Upper lobe of left lung (tissue), 4 donors: ENCODE measurements at regions not wholly inside any gene's neighbourhood (a gene's known extent, or its start where the extent isn't known, plus 50 kb on each side); places are given as distances from the start of the nearest gene placed in this dataset.

Experiments
- EP300 ChIP-seq, 4 donors: sonication (generic); formaldehyde crosslinking; IDR thresholded peaks; one replicate each; pipeline ENCODE4 v1.5.1; 2017; ENCODE audit warnings: antibody characterized with exemption in 4 of 4, control low read depth in 2 of 4
- POLR2A ChIP-seq, 4 donors: fragments of 450-650 bp; IDR thresholded peaks; one replicate each; pipeline ENCODE4 v1.5.1; 2016 to 2017; ENCODE audit warnings: antibody characterized with exemption in 4 of 4, mild to moderate bottlenecking in 2 of 4
- POLR2AphosphoS5 ChIP-seq, 2 donors: sonication (generic); formaldehyde crosslinking; IDR thresholded peaks; one replicate each; pipeline ENCODE4 v1.5.1; 2017; ENCODE audit warnings: antibody characterized with exemption in 2 of 2
- TF ChIP-seq, protein P1 (sequence below), 6 experiments: fragments of 450-650 bp in 4 of 6; fragments of 200-600 bp in 2 of 6; sonication (generic) in 2 of 6; IDR thresholded peaks; one replicate each; pipeline ENCODE4 v1.5.1; 2016 to 2019; ENCODE audit warnings: antibody characterized with exemption in 6 of 6

DNA sequence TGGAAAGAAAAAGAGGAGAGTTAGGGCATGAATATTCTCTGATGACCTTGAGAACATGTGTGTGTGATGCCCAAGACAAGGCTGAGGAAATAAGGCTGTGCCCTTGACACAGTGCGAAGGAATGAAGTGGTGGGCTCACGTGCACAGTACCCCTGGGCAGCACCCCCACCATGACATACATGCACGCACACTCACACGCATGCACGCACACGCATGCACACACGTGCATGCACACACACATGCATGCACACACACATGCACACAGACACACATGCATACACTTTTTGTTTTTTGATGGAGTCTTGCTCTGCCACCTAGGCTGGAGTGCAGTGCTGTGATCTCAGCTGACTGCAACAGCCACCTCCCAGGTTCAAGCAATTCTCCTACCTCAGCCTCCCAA lies 118.1 kb downstream of the GATA3 start:
- TF ChIP-seq, protein P1, sequence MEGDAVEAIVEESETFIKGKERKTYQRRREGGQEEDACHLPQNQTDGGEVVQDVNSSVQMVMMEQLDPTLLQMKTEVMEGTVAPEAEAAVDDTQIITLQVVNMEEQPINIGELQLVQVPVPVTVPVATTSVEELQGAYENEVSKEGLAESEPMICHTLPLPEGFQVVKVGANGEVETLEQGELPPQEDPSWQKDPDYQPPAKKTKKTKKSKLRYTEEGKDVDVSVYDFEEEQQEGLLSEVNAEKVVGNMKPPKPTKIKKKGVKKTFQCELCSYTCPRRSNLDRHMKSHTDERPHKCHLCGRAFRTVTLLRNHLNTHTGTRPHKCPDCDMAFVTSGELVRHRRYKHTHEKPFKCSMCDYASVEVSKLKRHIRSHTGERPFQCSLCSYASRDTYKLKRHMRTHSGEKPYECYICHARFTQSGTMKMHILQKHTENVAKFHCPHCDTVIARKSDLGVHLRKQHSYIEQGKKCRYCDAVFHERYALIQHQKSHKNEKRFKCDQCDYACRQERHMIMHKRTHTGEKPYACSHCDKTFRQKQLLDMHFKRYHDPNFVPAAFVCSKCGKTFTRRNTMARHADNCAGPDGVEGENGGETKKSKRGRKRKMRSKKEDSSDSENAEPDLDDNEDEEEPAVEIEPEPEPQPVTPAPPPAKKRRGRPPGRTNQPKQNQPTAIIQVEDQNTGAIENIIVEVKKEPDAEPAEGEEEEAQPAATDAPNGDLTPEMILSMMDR (IDR thresholded peaks at IDR 0.05) = no peak
- TF ChIP-seq POLR2AphosphoS5 (IDR thresholded peaks at IDR 0.05) (no peak), POLR2A (IDR thresholded peaks at IDR 0.05) (no peak), EP300 (IDR thresholded peaks at IDR 0.05) (no peak)
